H9 (cell line): ENCODE measurements at regions not wholly inside any gene's neighbourhood (a gene's known extent, or its start where the extent isn't known, plus 50 kb on each side); places are given as distances from the start of the nearest gene placed in this dataset.

ENCODE experiments used
- DNase-seq: peaks from one replicate; pipeline ENCODE4 v3.0.0-alpha.2; 2017
- H2AFZ ChIP-seq: one replicate; pipeline ENCODE4 v1.6.1; 2013; ENCODE audit warnings: mild to moderate bottlenecking, low read length, control low read depth, moderate library complexity
- H2AK5ac ChIP-seq: 2 replicates; pipeline ENCODE4 v1.6.1; 2013; ENCODE audit warnings: low read length, control low read depth, mixed read lengths; ENCODE audit not compliant: insufficient read length
- H2BK120ac ChIP-seq: one replicate; pipeline ENCODE4 v1.6.1; 2013; ENCODE audit warnings: low read depth, mild to moderate bottlenecking, low read length, control low read depth, inconsistent platforms; ENCODE audit not compliant: poor library complexity, severe bottlenecking
- H2BK12ac ChIP-seq: 2 replicates; pipeline ENCODE4 v1.6.1; 2013; ENCODE audit warnings: low read length, control low read depth, mixed read lengths, low read depth; ENCODE audit not compliant: insufficient read length
- H2BK15ac ChIP-seq: 2 replicates; pipeline ENCODE4 v1.6.1; 2013; ENCODE audit warnings: low read depth, low read length, control low read depth
- H2BK20ac ChIP-seq: one replicate; pipeline ENCODE4 v1.6.1; 2013; ENCODE audit warnings: low read depth, mild to moderate bottlenecking, low read length, control low read depth, inconsistent platforms; ENCODE audit not compliant: poor library complexity, severe bottlenecking
- H2BK5ac ChIP-seq: 2 replicates; pipeline ENCODE4 v1.6.1; 2013; ENCODE audit warnings: low read length, control low read depth, mixed read lengths; ENCODE audit not compliant: insufficient read length
- H3K14ac ChIP-seq: 2 replicates; pipeline ENCODE4 v1.6.1; 2013; ENCODE audit warnings: low read length, control low read depth; ENCODE audit not compliant: insufficient read depth
- H3K18ac ChIP-seq: 2 replicates; pipeline ENCODE4 v1.6.1; 2013; ENCODE audit warnings: low read depth, mild to moderate bottlenecking, mixed read lengths, low read length, control low read depth; ENCODE audit not compliant: insufficient read length
- H3K23ac ChIP-seq: 2 replicates; pipeline ENCODE4 v1.6.1; 2013; ENCODE audit warnings: low read length, control low read depth, mixed read lengths, low read depth; ENCODE audit not compliant: insufficient read length
- H3K23me2 ChIP-seq: 2 replicates; pipeline ENCODE4 v1.6.1; 2013; ENCODE audit warnings: low read depth, mild to moderate bottlenecking, mixed read lengths, low read length, control low read depth; ENCODE audit not compliant: insufficient read length, poor library complexity, severe bottlenecking
- H3K27ac ChIP-seq: 2 replicates; pipeline ENCODE4 v1.5.1; 2013; ENCODE audit warnings: low read length, control low read depth, mixed read lengths, low read depth; ENCODE audit not compliant: insufficient read length
- H3K27me3 ChIP-seq: 2 replicates; pipeline ENCODE4 v1.6.1; 2013; ENCODE audit warnings: low read length, control low read depth, inconsistent platforms; ENCODE audit not compliant: insufficient read depth
- H3K4ac ChIP-seq: 2 replicates; pipeline ENCODE4 v1.6.1; 2013; ENCODE audit warnings: low read depth, mild to moderate bottlenecking, control low read depth, inconsistent platforms, low read length, moderate library complexity
- H3K4me1 ChIP-seq: 2 replicates; pipeline ENCODE4 v1.6.1; 2013; ENCODE audit warnings: low read length, control low read depth, inconsistent platforms; ENCODE audit not compliant: insufficient read depth
- H3K4me2 ChIP-seq: 2 replicates; pipeline ENCODE4 v1.6.1; 2013; ENCODE audit warnings: low read length, control low read depth, mixed read lengths; ENCODE audit not compliant: insufficient read length, insufficient read depth
- H3K56ac ChIP-seq: 2 replicates; pipeline ENCODE4 v1.6.1; 2013; ENCODE audit warnings: low read depth, mild to moderate bottlenecking, mixed read lengths, low read length, control low read depth; ENCODE audit not compliant: insufficient read length
- H3K79me1 ChIP-seq: 2 replicates; pipeline ENCODE4 v1.6.1; 2013; ENCODE audit warnings: low read depth, mild to moderate bottlenecking, moderate library complexity, low read length, control low read depth, inconsistent platforms; ENCODE audit not compliant: insufficient read depth, poor library complexity, severe bottlenecking
- H3K79me2 ChIP-seq: 2 replicates; pipeline ENCODE4 v1.6.1; 2013; ENCODE audit warnings: low read length, control low read depth, inconsistent platforms; ENCODE audit not compliant: insufficient read depth
- H3K9ac ChIP-seq: 2 replicates; pipeline ENCODE4 v1.6.1; 2013; ENCODE audit warnings: low read length, control low read depth, mixed read lengths; ENCODE audit not compliant: insufficient read length; ENCODE audit errors: extremely low read depth
- H3K9me3 ChIP-seq: one replicate; pipeline ENCODE4 v1.6.1; 2013; ENCODE audit warnings: low read depth, low read length, inconsistent platforms; ENCODE audit not compliant: control insufficient read depth
- H3T11ph ChIP-seq: one replicate; pipeline ENCODE4 v1.6.1; 2013; ENCODE audit warnings: mild to moderate bottlenecking, low read length, control low read depth, inconsistent platforms
- H4K20me1 ChIP-seq: one replicate; pipeline ENCODE4 v1.6.1; 2013; ENCODE audit not compliant: control insufficient read depth, insufficient read length, insufficient read depth
- H4K5ac ChIP-seq: 2 replicates; pipeline ENCODE4 v1.6.1; 2013; ENCODE audit warnings: low read depth, mild to moderate bottlenecking, mixed read lengths, low read length, control low read depth; ENCODE audit not compliant: insufficient read length
- H4K8ac ChIP-seq: replicated peaks from 2 replicates; pipeline ENCODE4 v1.6.1; 2013; ENCODE audit warnings: low read length, control low read depth, mixed read lengths, low read depth; ENCODE audit not compliant: insufficient read length
- H4K91ac ChIP-seq: 2 replicates; pipeline ENCODE4 v1.6.1; 2013; ENCODE audit warnings: low read depth, mild to moderate bottlenecking, moderate library complexity, mixed read lengths, low read length, control low read depth; ENCODE audit not compliant: insufficient read length
- H3K27ac Mint-ChIP-seq, 3 experiments: 2 replicates in 2 of 3; 3 replicates in 1 of 3; pipeline ENCODE4 v1.8.0; 2020 to 2021; ENCODE audit warnings: mixed read lengths in 3 of 3, mild to moderate bottlenecking in 1 of 3, moderate library complexity in 1 of 3
- H3K27me3 Mint-ChIP-seq: 2 replicates; pipeline ENCODE4 v1.8.0; 2021; ENCODE audit warnings: low read depth, mild to moderate bottlenecking, moderate library complexity, mixed read lengths
- H3K36me3 Mint-ChIP-seq, 3 experiments: 2 replicates in 2 of 3; 3 replicates in 1 of 3; pipeline ENCODE4 v1.8.0; 2020 to 2021; ENCODE audit warnings: low read depth in 3 of 3, mixed read lengths in 3 of 3; ENCODE audit not compliant: insufficient read depth in 1 of 3
- H3K4me1 Mint-ChIP-seq, 2 experiments: 2 replicates each; pipeline ENCODE4 v1.8.0; 2020; ENCODE audit warnings: mixed read lengths in 2 of 2
- H3K4me3 Mint-ChIP-seq, 2 experiments: 2 replicates in 1 of 2; 3 replicates in 1 of 2; pipeline ENCODE4 v1.8.0; 2020 to 2021; ENCODE audit warnings: mild to moderate bottlenecking in 2 of 2, mixed read lengths in 2 of 2, moderate library complexity in 1 of 2
- H3K9me3 Mint-ChIP-seq, 2 experiments: 2 replicates in 1 of 2; 3 replicates in 1 of 2; pipeline ENCODE4 v1.8.0; 2020; ENCODE audit warnings: mild to moderate bottlenecking in 2 of 2, mixed read lengths in 2 of 2, moderate library complexity in 1 of 2
- WGBS: extraction: QIAGEN DNeasy Blood & Tissue Kit; methylation state at CpG from one replicate; pipeline ENCODE4 v1.1.7; 2013; ENCODE audit warnings: missing lambda C conversion rate, low lambda C conversion rate, mixed read lengths; ENCODE audit not compliant: insufficient read length; ENCODE audit errors: extremely low coverage; 5-methylcytosine and 5-hydroxymethylcytosine counted together
- TF ChIP-seq, protein P1 (sequence below): fragments of 200-600 bp; sonication (generic); conservative IDR thresholded peaks from 3 replicates; pipeline ENCODE4 v1.8.0; 2021; ENCODE audit warnings: antibody characterized with exemption, mild to moderate bottlenecking

DNA sequence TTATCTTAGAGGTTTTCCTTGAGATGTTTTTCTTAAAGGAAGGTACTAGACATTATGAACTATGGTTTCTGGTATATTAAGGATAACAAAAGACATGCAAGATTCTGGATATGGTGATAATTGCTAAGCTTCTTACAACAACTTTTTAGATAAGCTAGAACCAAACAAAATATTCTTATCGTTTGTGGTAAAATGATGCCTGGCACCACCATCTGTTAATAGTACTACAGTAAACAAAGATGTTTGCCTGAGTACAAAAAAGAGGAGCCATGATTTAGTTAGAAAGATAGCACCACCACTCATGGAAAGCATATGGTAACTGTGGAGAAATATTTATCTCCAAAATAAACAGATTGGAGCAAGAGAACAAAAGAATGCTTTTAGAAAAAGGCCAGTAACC, 747.3 kb downstream of the COL12A1 start:
- Histone ChIP-seq H3K23me2 (no peaks in the 10 kb centered on the region), H3K14ac (no peak overlapping the region), H2AK5ac (no peak overlapping the region), H3K56ac (no peak overlapping the region), H4K8ac (no peak overlapping the region), H2BK20ac (no peak overlapping the region), H3K4me1 (no peaks in the 10 kb centered on the region), H3K9me3 (no peaks in the 10 kb centered on the region), H3K27me3 (no peaks in the 10 kb centered on the region), H2BK5ac (no peak overlapping the region), H4K5ac (no peak overlapping the region), H3K27ac (no peak overlapping the region), H3K79me1 (no peaks in the 10 kb centered on the region), H3K4ac (no peak overlapping the region), H2AFZ (no peak overlapping the region), H3K23ac (no peak overlapping the region), H3K9ac (no peak overlapping the region), H2BK15ac (no peak overlapping the region), H3K4me2 (no peak overlapping the region), H2BK120ac (no peak overlapping the region), H4K20me1 (no peaks in the 10 kb centered on the region), H2BK12ac (no peak overlapping the region), H3T11ph (no peak overlapping the region), H3K79me2 (no peaks in the 10 kb centered on the region), H4K91ac (no peak overlapping the region), H3K18ac (no peak overlapping the region)
- Mint-ChIP-seq H3K9me3 (no peaks in the 10 kb centered on the region), H3K4me1 (no peaks in the 10 kb centered on the region), H3K4me3 (no peak overlapping the region), H3K27ac (no peak overlapping the region), H3K36me3 (no peaks in the 10 kb centered on the region), H3K27me3 (peaks cover 5% of the 10 kb centered on the region)
- no CpG with 5 or more reads among the region's 1 CpG for WGBS
- TF ChIP-seq, protein P1, sequence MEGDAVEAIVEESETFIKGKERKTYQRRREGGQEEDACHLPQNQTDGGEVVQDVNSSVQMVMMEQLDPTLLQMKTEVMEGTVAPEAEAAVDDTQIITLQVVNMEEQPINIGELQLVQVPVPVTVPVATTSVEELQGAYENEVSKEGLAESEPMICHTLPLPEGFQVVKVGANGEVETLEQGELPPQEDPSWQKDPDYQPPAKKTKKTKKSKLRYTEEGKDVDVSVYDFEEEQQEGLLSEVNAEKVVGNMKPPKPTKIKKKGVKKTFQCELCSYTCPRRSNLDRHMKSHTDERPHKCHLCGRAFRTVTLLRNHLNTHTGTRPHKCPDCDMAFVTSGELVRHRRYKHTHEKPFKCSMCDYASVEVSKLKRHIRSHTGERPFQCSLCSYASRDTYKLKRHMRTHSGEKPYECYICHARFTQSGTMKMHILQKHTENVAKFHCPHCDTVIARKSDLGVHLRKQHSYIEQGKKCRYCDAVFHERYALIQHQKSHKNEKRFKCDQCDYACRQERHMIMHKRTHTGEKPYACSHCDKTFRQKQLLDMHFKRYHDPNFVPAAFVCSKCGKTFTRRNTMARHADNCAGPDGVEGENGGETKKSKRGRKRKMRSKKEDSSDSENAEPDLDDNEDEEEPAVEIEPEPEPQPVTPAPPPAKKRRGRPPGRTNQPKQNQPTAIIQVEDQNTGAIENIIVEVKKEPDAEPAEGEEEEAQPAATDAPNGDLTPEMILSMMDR: no peak
- no peak for DNase-seq
